Dendritic cell treated with granulocyte-macrophage colony-stimulating factor and Interleukin-4, amounts not matched to agents 40 ng/mL and 50 ng/mL, for 4 days (primary cell): ENCODE measurements at regions not wholly inside any gene's neighbourhood (a gene's known extent, or its start where the extent isn't known, plus 50 kb on each side); places are given as distances from the start of the nearest gene placed in this dataset.
"Not testable (repeated sequence)": the region's sequence is repeated elsewhere in the genome, so short reads cannot be mapped to it uniquely, and the experiment has no call there.

Experiments
- H3K27ac Mint-ChIP-seq: one replicate; pipeline ENCODE4 v1.8.0; 2022; ENCODE audit warnings: mild to moderate bottlenecking, mixed read lengths
- H3K27me3 Mint-ChIP-seq: one replicate; pipeline ENCODE4 v1.8.0; 2022; ENCODE audit warnings: mild to moderate bottlenecking, mixed read lengths
- H3K36me3 Mint-ChIP-seq: one replicate; pipeline ENCODE4 v1.8.0; 2022; ENCODE audit warnings: low read depth, mixed read lengths
- H3K4me1 Mint-ChIP-seq: one replicate; pipeline ENCODE4 v1.8.0; 2022; ENCODE audit warnings: low read depth, mixed read lengths
- H3K4me3 Mint-ChIP-seq: one replicate; pipeline ENCODE4 v1.8.0; 2022; ENCODE audit warnings: mild to moderate bottlenecking, moderate library complexity, mixed read lengths
- H3K9me3 Mint-ChIP-seq: one replicate; pipeline ENCODE4 v1.8.0; 2022; ENCODE audit warnings: mixed read lengths
- intact Hi-C: fragments of 100-400 bp; cut with micrococcal nuclease; formaldehyde crosslinking; loops from one replicate; pipeline ENCODE4 v1.15.0; 2022

GRCh38 chr14:27642251-27642866 lies 1044.5 kb upstream of the NOVA1 start:
- H3K27me3 Mint-ChIP-seq, result no peaks in the 10 kb centered on the region
- peaks cover 9% of the 10 kb centered on the region for H3K9me3 Mint-ChIP-seq
- no peaks in the 10 kb centered on the region for H3K36me3 Mint-ChIP-seq
- no peak overlapping the region for H3K27ac Mint-ChIP-seq
- no peak overlapping the region for H3K4me3 Mint-ChIP-seq
- intact Hi-C loops, result no loop called here
- H3K4me1 Mint-ChIP-seq, result no peaks in the 10 kb centered on the region

DNA sequence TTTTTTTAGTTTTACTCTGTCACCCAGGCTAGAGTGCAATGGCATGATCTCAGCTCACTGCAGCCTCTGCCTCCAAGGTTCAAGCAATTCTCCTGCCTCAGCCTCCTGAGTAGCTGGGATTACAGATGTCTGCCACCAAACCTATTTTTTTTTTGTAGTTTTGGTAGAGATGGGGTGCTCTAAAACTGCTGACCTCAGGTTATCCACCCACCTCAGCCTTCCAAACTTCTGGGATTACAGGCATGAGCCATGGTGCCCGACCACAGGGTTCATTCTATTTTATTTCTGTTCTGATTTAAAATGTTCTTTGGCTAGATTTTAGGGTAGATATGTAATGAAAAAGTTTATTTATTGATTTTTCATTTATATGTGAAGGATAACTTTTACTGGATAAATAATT lies 1062.8 kb upstream of the NOVA1 start:
- H3K4me1 Mint-ChIP-seq, result no peaks in the 10 kb centered on the region
- H3K9me3 Mint-ChIP-seq, result peaks cover 39% of the 10 kb centered on the region

GRCh38 chr14:27668531-27668930 lies 1070.7 kb upstream of the NOVA1 start:
- Mint-ChIP-seq H3K36me3 (no peaks in the 10 kb centered on the region), H3K4me1 (no peaks in the 10 kb centered on the region), H3K9me3 (no peaks in the 10 kb centered on the region), H3K27ac (no peak overlapping the region), H3K4me3 (no peak overlapping the region), H3K27me3 (no peaks in the 10 kb centered on the region)
- intact Hi-C loops, result no loop called here

More for the DNA sequence above, 1062.8 kb upstream of the NOVA1 start:
- no peaks in the 10 kb centered on the region for H3K27me3 Mint-ChIP-seq
- intact Hi-C loops, result no loop called here
- H3K36me3 Mint-ChIP-seq, result no peaks in the 10 kb centered on the region
- H3K27ac Mint-ChIP-seq, result no peak overlapping the region
- H3K4me3 Mint-ChIP-seq, result no peak overlapping the region

- Mint-ChIP-seq H3K27ac (no peak overlapping the region), H3K9me3 (no peaks in the 10 kb centered on the region), H3K4me1 (no peaks in the 10 kb centered on the region), H3K4me3 (no peak overlapping the region), H3K27me3 (no peaks in the 10 kb centered on the region), H3K36me3 (no peaks in the 10 kb centered on the region)
- intact Hi-C loops, result no loop called here
These were observed 1074.2 kb upstream of the NOVA1 start for GRCh38 chr14:27672047-27672446.

DNA sequence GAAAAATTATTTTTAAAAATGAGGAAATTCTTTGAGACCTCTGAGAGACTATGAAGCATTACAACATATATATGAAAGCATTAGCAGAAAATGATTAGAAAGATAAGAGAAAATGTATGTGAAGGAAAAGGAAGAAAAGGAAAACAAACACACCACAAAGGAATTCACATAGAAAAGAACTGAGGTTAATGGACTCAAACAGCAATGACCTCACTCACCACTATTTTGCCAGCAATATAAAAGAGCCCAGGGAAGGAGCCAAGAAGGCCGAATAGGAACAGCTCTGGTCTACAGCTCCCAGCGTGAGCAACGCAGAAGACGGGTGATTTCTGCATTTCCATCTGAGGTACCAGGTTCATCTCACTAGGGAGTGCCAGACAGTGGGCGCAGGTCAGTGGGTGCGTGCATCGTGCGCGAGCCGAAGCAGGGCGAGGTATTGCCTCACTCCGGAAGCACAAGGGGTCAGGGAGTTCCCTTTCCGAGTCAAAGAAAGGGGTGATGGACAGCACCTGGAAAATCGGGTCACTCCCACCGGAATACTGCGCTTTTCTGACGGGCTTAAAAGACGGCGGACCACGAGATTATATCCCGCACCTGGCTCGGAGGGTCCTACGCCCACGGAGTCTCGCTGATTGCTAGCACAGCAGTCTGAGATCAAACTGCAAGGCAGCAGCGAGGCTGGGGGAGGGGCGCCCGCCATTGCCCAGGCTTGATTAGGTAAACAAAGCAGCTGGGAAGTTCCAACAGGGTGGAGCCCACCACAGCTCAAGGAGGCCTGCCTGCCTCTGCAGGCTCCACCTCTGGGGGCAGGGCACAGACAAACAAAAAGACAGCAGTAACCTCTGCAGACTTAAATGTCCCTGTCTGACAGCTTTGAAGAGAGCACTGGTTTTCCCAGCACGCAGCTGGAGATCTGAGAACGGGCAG lies 1075.2 kb upstream of the NOVA1 start:
- H3K27me3 Mint-ChIP-seq, intact Hi-C loops, H3K4me1 Mint-ChIP-seq, H3K36me3 Mint-ChIP-seq, H3K4me3 Mint-ChIP-seq, H3K9me3 Mint-ChIP-seq, H3K27ac Mint-ChIP-seq: not testable (repeated sequence)

- Mint-ChIP-seq H3K36me3 (no peaks in the 10 kb centered on the region), H3K27me3 (no peaks in the 10 kb centered on the region), H3K27ac (no peak overlapping the region), H3K9me3 (no peaks in the 10 kb centered on the region), H3K4me3 (no peak overlapping the region), H3K4me1 (no peaks in the 10 kb centered on the region)
- intact Hi-C loops, result no loop called here
These were observed 1080.5 kb upstream of the FOXG1 start for GRCh38 chr14:27686137-27686536.

GRCh38 chr14:27688841-27689444 lies 1077.6 kb upstream of the FOXG1 start:
- Mint-ChIP-seq H3K4me3 (no peak overlapping the region), H3K4me1 (no peaks in the 10 kb centered on the region), H3K9me3 (no peaks in the 10 kb centered on the region), H3K27me3 (no peaks in the 10 kb centered on the region), H3K36me3 (no peaks in the 10 kb centered on the region), H3K27ac (no peak overlapping the region)
- intact Hi-C loops, result no loop called here

DNA sequence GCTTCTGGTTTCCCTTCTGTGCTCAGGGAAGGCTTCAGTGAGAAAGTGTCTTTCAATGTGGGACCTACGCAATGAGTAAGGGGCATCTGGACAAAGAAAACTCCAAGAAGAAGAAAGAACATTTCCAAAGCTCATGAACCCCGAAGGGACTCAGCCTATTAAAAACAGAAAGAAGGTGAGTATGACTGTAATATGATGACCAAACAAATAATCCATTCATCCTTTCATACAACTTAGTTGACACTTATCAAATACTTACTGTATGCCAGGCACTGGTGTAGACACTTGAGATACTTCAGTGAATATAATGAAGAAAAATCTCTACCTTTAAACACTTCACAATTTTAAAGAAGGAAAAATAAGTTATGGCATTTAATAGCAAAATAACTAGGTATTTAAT lies 1054.2 kb upstream of the FOXG1 start:
- intact Hi-C loops, result no loop called here
- H3K4me1 Mint-ChIP-seq, result no peaks in the 10 kb centered on the region
- H3K4me3 Mint-ChIP-seq, result no peak overlapping the region
- H3K27ac Mint-ChIP-seq, result no peak overlapping the region
- peaks cover 36% of the 10 kb centered on the region for H3K9me3 Mint-ChIP-seq
- H3K27me3 Mint-ChIP-seq, result no peaks in the 10 kb centered on the region
- H3K36me3 Mint-ChIP-seq, result no peaks in the 10 kb centered on the region

GRCh38 chr14:27715561-27715960 lies 1051.0 kb upstream of the FOXG1 start:
- peaks cover 42% of the 10 kb centered on the region for H3K9me3 Mint-ChIP-seq
- intact Hi-C loops, result no loop called here
- H3K4me3 Mint-ChIP-seq, result no peak overlapping the region
- H3K4me1 Mint-ChIP-seq, result no peaks in the 10 kb centered on the region
- no peaks in the 10 kb centered on the region for H3K36me3 Mint-ChIP-seq
- no peaks in the 10 kb centered on the region for H3K27me3 Mint-ChIP-seq
- H3K27ac Mint-ChIP-seq, result no peak overlapping the region

DNA sequence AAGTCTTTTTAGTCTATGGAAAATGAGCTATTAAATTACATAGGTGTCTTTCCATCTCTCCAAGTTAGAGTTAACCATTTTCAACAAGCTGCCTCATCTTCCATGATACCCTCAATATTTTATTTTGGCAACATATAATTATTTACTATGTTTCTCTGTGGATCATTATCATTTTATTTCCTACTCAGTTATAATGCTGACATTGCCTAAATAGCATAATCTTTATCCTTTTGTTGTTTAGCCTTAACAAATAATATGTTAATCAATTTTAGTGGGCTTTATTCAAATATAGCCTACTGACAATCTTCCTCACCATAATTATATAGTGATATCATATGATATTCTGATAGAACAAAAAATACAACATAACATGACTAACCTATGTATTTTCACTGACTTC lies 1044.8 kb upstream of the FOXG1 start:
- intact Hi-C loops, result no loop called here
- Mint-ChIP-seq H3K36me3 (no peaks in the 10 kb centered on the region), H3K4me1 (no peaks in the 10 kb centered on the region), H3K27me3 (no peaks in the 10 kb centered on the region), H3K4me3 (no peak overlapping the region), H3K9me3 (peaks cover 11% of the 10 kb centered on the region), H3K27ac (no peak overlapping the region)

GRCh38 chr14:27725482-27725881 lies 1041.1 kb upstream of the FOXG1 start:
- no peaks in the 10 kb centered on the region for H3K9me3 Mint-ChIP-seq
- H3K4me1 Mint-ChIP-seq, result no peaks in the 10 kb centered on the region
- H3K4me3 Mint-ChIP-seq, result no peak overlapping the region
- no peaks in the 10 kb centered on the region for H3K27me3 Mint-ChIP-seq
- no peaks in the 10 kb centered on the region for H3K36me3 Mint-ChIP-seq
- intact Hi-C loops, result no loop called here
- H3K27ac Mint-ChIP-seq, result no peak overlapping the region

- Mint-ChIP-seq H3K4me3 (no peak overlapping the region), H3K36me3 (no peaks in the 10 kb centered on the region), H3K27me3 (no peaks in the 10 kb centered on the region), H3K9me3 (no peaks in the 10 kb centered on the region), H3K4me1 (no peaks in the 10 kb centered on the region), H3K27ac (no peak overlapping the region)
- intact Hi-C loops, result no loop called here
These were observed 1039.3 kb upstream of the FOXG1 start for GRCh38 chr14:27727251-27727770.

DNA sequence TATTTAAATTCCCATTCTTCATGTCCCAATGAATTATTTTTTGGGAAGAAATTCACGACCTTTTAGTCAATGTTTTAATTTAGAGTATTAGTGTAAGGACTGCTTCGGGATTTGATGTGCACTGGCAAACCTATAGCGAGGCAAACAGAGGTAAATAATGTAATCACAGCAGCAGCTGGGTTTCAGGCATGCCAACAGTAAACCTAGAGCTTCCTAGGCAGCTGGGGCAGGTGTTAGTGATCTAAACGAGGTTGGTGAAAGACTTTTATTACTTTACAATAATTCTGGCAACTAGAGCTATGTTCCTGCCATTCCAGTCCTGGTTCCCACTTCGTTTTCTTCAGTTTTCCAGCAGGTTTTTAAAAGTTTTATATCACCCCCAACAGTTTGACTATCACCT lies 1036.4 kb upstream of the FOXG1 start:
- H3K36me3 Mint-ChIP-seq, result no peaks in the 10 kb centered on the region
- H3K4me1 Mint-ChIP-seq, result no peaks in the 10 kb centered on the region
- no peak overlapping the region for H3K4me3 Mint-ChIP-seq
- no peaks in the 10 kb centered on the region for H3K9me3 Mint-ChIP-seq
- H3K27me3 Mint-ChIP-seq, result no peaks in the 10 kb centered on the region
- intact Hi-C loops, result no loop called here
- no peak overlapping the region for H3K27ac Mint-ChIP-seq

DNA sequence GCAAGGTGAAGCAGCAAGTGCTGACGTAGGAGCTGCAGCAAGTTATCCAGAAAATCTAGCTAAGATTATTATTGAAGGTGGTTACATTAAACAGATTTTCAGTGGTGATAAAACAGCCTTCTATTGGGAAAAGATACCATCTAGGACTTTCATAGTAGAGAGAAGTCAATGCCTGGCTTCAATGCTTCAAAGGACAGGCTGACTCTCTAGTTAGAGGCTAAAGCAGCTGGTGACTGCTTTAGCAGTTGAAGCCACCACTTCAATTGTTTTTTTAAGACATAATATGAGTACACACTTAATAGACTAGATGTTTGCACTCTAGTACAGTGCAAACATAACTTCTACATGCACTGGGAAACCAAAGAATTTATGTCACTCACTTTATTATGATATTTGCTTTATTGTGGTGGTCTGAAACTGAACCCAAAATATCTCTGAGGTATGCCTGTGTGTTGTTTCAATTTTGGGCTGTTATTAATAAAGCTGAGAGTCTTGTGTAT lies 1026.9 kb upstream of the FOXG1 start:
- no peak overlapping the region for H3K4me3 Mint-ChIP-seq
- no peaks in the 10 kb centered on the region for H3K4me1 Mint-ChIP-seq
- H3K27ac Mint-ChIP-seq, result no peak overlapping the region
- no peaks in the 10 kb centered on the region for H3K9me3 Mint-ChIP-seq
- no peaks in the 10 kb centered on the region for H3K36me3 Mint-ChIP-seq
- intact Hi-C loops, result no loop called here
- H3K27me3 Mint-ChIP-seq, result no peaks in the 10 kb centered on the region
